HCT116 (cell line): ENCODE measurements at regions not wholly inside any gene's neighbourhood (a gene's known extent, or its start where the extent isn't known, plus 50 kb on each side); places are given as distances from the start of the nearest gene placed in this dataset.

ENCODE experiments used
- ATAC-seq: fragments of 200-7000 bp; cut with Tn5 transposase; 2 replicates; pipeline ENCODE4 v1.9.1; 2020; ENCODE audit warnings: mild to moderate bottlenecking, moderate library complexity
- BruUV-seq: library from RNA; stranded (reverse); fragments of 400-500 nt; replicated peaks from 2 replicates; lab custom pipeline; 2021; lab: Mats Ljungman, UMichigan
- CTCF ChIA-PET: fragments of 300-600 bp; sonication (Branson Sonifier 250); formaldehyde crosslinking; loops from one replicate; lab custom pipeline; 2021; ENCODE audit warnings: antibody characterized with exemption; lab: Charles Lee
- POLR2A ChIA-PET: fragments of 300-600, 350-600 bp; sonication (Branson Sonifier 250); formaldehyde crosslinking; loops from one replicate; lab custom pipeline; 2021; ENCODE audit warnings: antibody characterized with exemption; lab: Charles Lee
- RAD21 ChIA-PET, 2 experiments: fragments of 300-600 bp; sonication (Branson Sonifier 250); formaldehyde crosslinking; loops; one replicate each; lab custom pipeline; 2023; ENCODE audit warnings: low total read pairs in 2 of 2; ENCODE audit not compliant: uncharacterized antibody in 2 of 2, unreplicated experiment in 2 of 2, low non-redundant PET in 1 of 2; lab: Charles Lee
- DNase-seq: peaks from one replicate; pipeline ENCODE4 v3.0.0-alpha.2; 2010; ENCODE audit warnings: low read depth, low spot score
- H2AFZ ChIP-seq: fragments of 200-600 bp; shearing (Covaris generic), sonication (generic); 2 replicates; pipeline ENCODE4 v1.6.1; 2017; ENCODE audit warnings: low read depth, mixed run types, mixed read lengths, antibody characterized with exemption, low read length; ENCODE audit not compliant: poor library complexity, severe bottlenecking
- H3K27ac ChIP-seq: 2 replicates; pipeline ENCODE4 v1.5.1; 2012; ENCODE audit warnings: low read depth, low read length
- H3K27me3 ChIP-seq: fragments of 200-600 bp; sonication (generic); 2 replicates; pipeline ENCODE4 v1.6.1; 2016; ENCODE audit warnings: mixed run types, low read length, mixed read lengths; ENCODE audit not compliant: insufficient read depth
- H3K36me3 ChIP-seq, 2 experiments: fragments of 200-500 bp in 1 of 2; fragments of 200-600 bp in 1 of 2; sonication (Bioruptor generic) in 1 of 2; sonication (generic) in 1 of 2; 2 replicates each; pipeline versions ENCODE4 v1.5.1 to v1.6.1; 2014 to 2016; ENCODE audit warnings: low read length in 2 of 2, inconsistent platforms in 1 of 2, mixed read lengths in 1 of 2, mixed run types in 1 of 2; ENCODE audit not compliant: insufficient read depth in 2 of 2, control insufficient read depth in 1 of 2
- H3K4me1 ChIP-seq, 2 experiments: fragments of 200-600 bp in 1 of 2; sonication (generic) in 1 of 2; 2 replicates each; pipeline versions ENCODE4 v1.5.1 to v1.6.1; 2012 to 2017; ENCODE audit warnings: low read length in 2 of 2, inconsistent platforms in 1 of 2, mild to moderate bottlenecking in 1 of 2, mixed read lengths in 1 of 2, mixed run types in 1 of 2, moderate library complexity in 1 of 2; ENCODE audit not compliant: insufficient read depth in 2 of 2, control insufficient read depth in 1 of 2
- H3K4me2 ChIP-seq: fragments of 200-600 bp; sonication (generic); 2 replicates; pipeline ENCODE4 v1.6.1; 2017; ENCODE audit warnings: mixed run types, low read length, mixed read lengths
- H3K4me3 ChIP-seq, 2 experiments: fragments of 200-600 bp in 1 of 2; sonication (generic) in 1 of 2; replicated peaks in 1 of 2; 2 replicates each; pipeline ENCODE4 v1.5.1; 2011 to 2016; ENCODE audit warnings: low read length in 2 of 2, control low read depth in 1 of 2, low read depth in 1 of 2, mild to moderate bottlenecking in 1 of 2, mixed read lengths in 1 of 2, mixed run types in 1 of 2
- H3K79me2 ChIP-seq: fragments of 200-600 bp; sonication (generic); 2 replicates; pipeline ENCODE4 v1.6.1; 2017; ENCODE audit warnings: mild to moderate bottlenecking, mixed run types, low read length, moderate library complexity, mixed read lengths; ENCODE audit not compliant: insufficient read depth
- H3K9ac ChIP-seq: fragments of 200-600 bp; sonication (generic); 2 replicates; pipeline ENCODE4 v1.6.1; 2016; ENCODE audit warnings: low read length, mixed read lengths
- H3K9me2 ChIP-seq: fragments of 200-600 bp; sonication (generic), shearing (Covaris generic); 2 replicates; pipeline ENCODE4 v1.6.1; 2017; ENCODE audit warnings: mixed run types, mild to moderate bottlenecking, moderate library complexity; ENCODE audit not compliant: insufficient read depth
- H3K9me3 ChIP-seq, 2 experiments: fragments of 200-500 bp in 1 of 2; fragments of 200-600 bp in 1 of 2; sonication (Bioruptor generic) in 1 of 2; sonication (generic) in 1 of 2; 2 replicates each; pipeline ENCODE4 v1.6.1; 2014 to 2017; ENCODE audit warnings: low read length in 2 of 2, mixed read lengths in 2 of 2, inconsistent platforms in 1 of 2, low read depth in 1 of 2, mild to moderate bottlenecking in 1 of 2, mixed run types in 1 of 2, moderate library complexity in 1 of 2; ENCODE audit not compliant: control insufficient read depth in 1 of 2, insufficient read depth in 1 of 2
- H4K20me1 ChIP-seq: fragments of 200-600 bp; sonication (generic), shearing (Covaris generic); 2 replicates; pipeline ENCODE4 v1.6.1; 2017; ENCODE audit warnings: mixed run types, mild to moderate bottlenecking, moderate library complexity; ENCODE audit not compliant: insufficient read depth
- EGR1 ChIP-seq: IDR thresholded peaks from 2 replicates; pipeline ENCODE4 v1.6.1; 2012; ENCODE audit warnings: low read depth
- EZH2phosphoT487 ChIP-seq: fragments of 200-600 bp; IDR thresholded peaks from 2 replicates; pipeline ENCODE4 v1.6.1; 2018; ENCODE audit warnings: antibody characterized with exemption, borderline replicate concordance
- MAX ChIP-seq: IDR thresholded peaks from 2 replicates; pipeline ENCODE4 v1.6.1; 2012
- RAD21 ChIP-seq: IDR thresholded peaks from 2 replicates; pipeline ENCODE4 v1.6.1; 2012; ENCODE audit warnings: low read depth, mild to moderate bottlenecking
- SIN3A ChIP-seq: IDR thresholded peaks from 2 replicates; pipeline ENCODE4 v1.6.1; 2012; ENCODE audit warnings: low read depth
- SP1 ChIP-seq: IDR thresholded peaks from 2 replicates; pipeline ENCODE4 v1.6.1; 2012; ENCODE audit warnings: low read depth
- SRF ChIP-seq: IDR thresholded peaks from 2 replicates; pipeline ENCODE4 v1.6.1; 2012; ENCODE audit warnings: low read depth
- TCF7L2 ChIP-seq: IDR thresholded peaks from 2 replicates; pipeline ENCODE4 v1.7.0; 2011; ENCODE audit warnings: borderline replicate concordance, inconsistent platforms; ENCODE audit not compliant: insufficient read depth, insufficient read length; ENCODE audit errors: extremely low read depth
- ZBTB33 ChIP-seq: IDR thresholded peaks from 2 replicates; pipeline ENCODE4 v1.6.1; 2011; ENCODE audit warnings: mild to moderate bottlenecking, low read length, moderate library complexity; ENCODE audit not compliant: insufficient replicate concordance; ENCODE audit errors: extremely low read depth
- ZFX ChIP-seq: fragments of 450-650 bp; IDR thresholded peaks from 2 replicates; pipeline ENCODE4 v1.6.1; 2017
- intact Hi-C: fragments of 100-400 bp; cut with micrococcal nuclease; formaldehyde crosslinking; loops from 2 replicates; pipeline ENCODE4 v1.10.0; 2022
- TF ChIP-seq, protein P1 (sequence below): IDR thresholded peaks from 2 replicates; pipeline ENCODE4 v1.6.1; 2012

DNA sequence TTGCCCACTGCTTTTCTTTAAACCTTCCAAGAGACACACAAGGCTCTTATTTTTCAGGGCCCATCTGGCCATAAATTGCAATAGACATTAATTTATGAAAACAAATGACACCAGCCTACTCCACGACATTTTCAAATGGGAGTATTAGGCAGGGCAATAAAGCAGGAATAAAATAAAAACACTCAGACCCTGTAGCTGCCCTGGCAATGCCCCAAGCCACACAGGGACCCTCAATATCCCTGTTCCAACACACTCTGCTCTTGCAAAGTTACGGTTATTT lies 550.8 kb upstream of the TNP1 start (continued):
- TF ChIP-seq, protein P1, sequence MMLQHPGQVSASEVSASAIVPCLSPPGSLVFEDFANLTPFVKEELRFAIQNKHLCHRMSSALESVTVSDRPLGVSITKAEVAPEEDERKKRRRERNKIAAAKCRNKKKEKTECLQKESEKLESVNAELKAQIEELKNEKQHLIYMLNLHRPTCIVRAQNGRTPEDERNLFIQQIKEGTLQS: no peak

GRCh38 chr2:217409949-217410680 lies 550.3 kb upstream of the TNP1 start:
- POLR2A ChIA-PET: no interaction called here
- H3K27ac ChIP-seq: no peak overlapping the region
- no peak overlapping the region for H3K9ac ChIP-seq
- no peaks in the 10 kb centered on the region for H3K36me3 ChIP-seq
- peaks cover 59% of the 10 kb centered on the region for H3K27me3 ChIP-seq
- no peaks in the 10 kb centered on the region for H3K9me2 ChIP-seq
- no peaks in the 10 kb centered on the region for H3K9me3 ChIP-seq
- H4K20me1 ChIP-seq: no peaks in the 10 kb centered on the region
- no peaks in the 10 kb centered on the region for H3K79me2 ChIP-seq
- DNase-seq: no peak
- H2AFZ ChIP-seq: no peak overlapping the region
- intact Hi-C loops: no loop called here
- RAD21 ChIA-PET: no interaction called here
- H3K4me2 ChIP-seq: no peak overlapping the region
- no peak for ATAC-seq
- CTCF ChIA-PET: no interaction called here
- TF ChIP-seq ZBTB33 (no peak), EGR1 (no peak), ZFX (no peak), SIN3A (no peak), SP1 (no peak), SRF (no peak), TCF7L2 (no peak), RAD21 (no peak), EZH2phosphoT487 (no peak), MAX (no peak)
- TF ChIP-seq, protein P1: no peak
- no peaks in the 10 kb centered on the region for H3K4me1 ChIP-seq
- no TSS peak for BruUV-seq
- no peak overlapping the region for H3K4me3 ChIP-seq
